Left ventricle myocardium inferior (tissue), 1 donor: ENCODE measurements at regions not wholly inside any gene's neighbourhood (a gene's known extent, or its start where the extent isn't known, plus 50 kb on each side); places are given as distances from the start of the nearest gene placed in this dataset.

Experiments used
- DNase-seq: peaks from one replicate; pipeline ENCODE4 v3.0.0-alpha.2; 2020
- H3K27ac ChIP-seq: fragments of 200-600 bp; replicated peaks from 2 replicates; pipeline ENCODE4 v1.8.0; 2021
- H3K27me3 ChIP-seq: fragments of 200-600 bp; 2 replicates; pipeline ENCODE4 v1.8.0; 2021; ENCODE audit warnings: low read depth
- H3K36me3 ChIP-seq: fragments of 200-600 bp; 2 replicates; pipeline ENCODE4 v1.8.0; 2021
- H3K4me1 ChIP-seq: fragments of 200-600 bp; 2 replicates; pipeline ENCODE4 v1.8.0; 2021
- H3K4me3 ChIP-seq: fragments of 200-600 bp; 2 replicates; pipeline ENCODE4 v1.8.0; 2021; ENCODE audit warnings: mild to moderate bottlenecking, moderate library complexity
- H3K9me3 ChIP-seq: fragments of 200-600 bp; replicated peaks from 2 replicates; pipeline ENCODE4 v1.8.0; 2021
- intact Hi-C: fragments of 100-400 bp; cut with micrococcal nuclease; formaldehyde crosslinking; loops from one replicate; pipeline ENCODE4 v1.11.0; 2022
- TF ChIP-seq, protein P1 (sequence below): fragments of 200-600 bp; IDR thresholded peaks from 2 replicates; pipeline ENCODE4 v1.8.0; 2021; ENCODE audit warnings: antibody characterized with exemption, mild to moderate bottlenecking, borderline replicate concordance
- donor health status: DM: no; HTN: yes; CAD: no; lungs with severe emphysema.

DNA sequence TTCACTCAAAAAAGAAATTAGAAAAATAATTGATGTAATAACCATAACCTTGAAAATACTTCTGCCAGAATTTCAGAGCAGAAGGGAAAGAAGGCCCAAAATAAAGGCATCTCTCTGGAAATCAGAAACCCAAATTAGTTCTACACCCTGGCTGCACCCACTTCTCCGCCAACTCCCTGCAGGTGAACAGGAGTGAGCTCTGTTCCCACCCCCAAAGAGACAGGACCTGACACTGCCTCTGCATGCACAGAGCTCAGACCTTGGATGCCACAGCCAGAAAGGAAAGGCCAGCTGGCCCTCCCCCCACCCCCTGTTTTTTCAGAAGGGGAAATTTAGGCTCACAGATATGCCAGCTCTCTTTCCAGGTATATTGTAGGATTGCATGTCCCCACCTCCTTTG lies 228.2 kb downstream of the BCL11B start:
- Histone ChIP-seq H3K27ac (no peak overlapping the region), H3K9me3 (peaks cover 4% of the 10 kb centered on the region), H3K36me3 (no peaks in the 10 kb centered on the region), H3K4me3 (no peak overlapping the region), H3K27me3 (peaks cover 21% of the 10 kb centered on the region), H3K4me1 (no peaks in the 10 kb centered on the region)
- DNase-seq = no peak
- intact Hi-C loops = no loop called here
- TF ChIP-seq, protein P1, sequence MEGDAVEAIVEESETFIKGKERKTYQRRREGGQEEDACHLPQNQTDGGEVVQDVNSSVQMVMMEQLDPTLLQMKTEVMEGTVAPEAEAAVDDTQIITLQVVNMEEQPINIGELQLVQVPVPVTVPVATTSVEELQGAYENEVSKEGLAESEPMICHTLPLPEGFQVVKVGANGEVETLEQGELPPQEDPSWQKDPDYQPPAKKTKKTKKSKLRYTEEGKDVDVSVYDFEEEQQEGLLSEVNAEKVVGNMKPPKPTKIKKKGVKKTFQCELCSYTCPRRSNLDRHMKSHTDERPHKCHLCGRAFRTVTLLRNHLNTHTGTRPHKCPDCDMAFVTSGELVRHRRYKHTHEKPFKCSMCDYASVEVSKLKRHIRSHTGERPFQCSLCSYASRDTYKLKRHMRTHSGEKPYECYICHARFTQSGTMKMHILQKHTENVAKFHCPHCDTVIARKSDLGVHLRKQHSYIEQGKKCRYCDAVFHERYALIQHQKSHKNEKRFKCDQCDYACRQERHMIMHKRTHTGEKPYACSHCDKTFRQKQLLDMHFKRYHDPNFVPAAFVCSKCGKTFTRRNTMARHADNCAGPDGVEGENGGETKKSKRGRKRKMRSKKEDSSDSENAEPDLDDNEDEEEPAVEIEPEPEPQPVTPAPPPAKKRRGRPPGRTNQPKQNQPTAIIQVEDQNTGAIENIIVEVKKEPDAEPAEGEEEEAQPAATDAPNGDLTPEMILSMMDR = no peak

DNA sequence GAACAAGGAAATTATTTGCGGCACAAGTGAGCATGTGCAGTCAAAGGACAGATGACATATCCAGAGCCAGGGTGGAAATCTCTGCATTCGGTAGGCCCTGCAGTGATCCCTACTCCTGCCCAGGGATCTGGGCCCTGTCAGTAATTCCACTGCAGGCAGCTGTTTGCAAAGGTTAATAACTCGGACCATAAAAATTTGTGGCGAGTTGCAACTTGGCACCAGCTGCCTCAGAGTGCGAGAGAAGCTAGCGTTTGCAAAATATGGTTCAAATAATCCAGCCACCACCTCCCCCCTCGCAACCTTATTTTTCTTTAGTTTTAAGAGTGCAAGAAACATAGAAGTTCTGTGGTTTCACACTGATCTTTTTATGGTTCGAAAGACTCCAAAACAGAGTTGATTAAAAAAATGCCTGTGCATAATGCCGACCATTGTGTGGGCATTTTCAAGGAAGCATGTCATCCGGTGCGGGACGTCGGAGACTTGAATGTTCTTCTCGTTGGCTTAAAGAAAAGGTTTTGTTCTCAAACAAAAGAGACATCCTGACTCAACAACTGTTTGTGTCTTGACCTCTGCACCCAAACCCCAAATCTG lies 224.5 kb downstream of the BCL11B start:
- Histone ChIP-seq H3K4me3 (no peak overlapping the region), H3K36me3 (no peaks in the 10 kb centered on the region), H3K27ac (no peak overlapping the region), H3K9me3 (peaks cover 21% of the 10 kb centered on the region), H3K4me1 (no peaks in the 10 kb centered on the region), H3K27me3 (peaks cover 16% of the 10 kb centered on the region)
- TF ChIP-seq, protein P1 = no peak
- intact Hi-C loops = no loop called here
- no peak for DNase-seq

DNA sequence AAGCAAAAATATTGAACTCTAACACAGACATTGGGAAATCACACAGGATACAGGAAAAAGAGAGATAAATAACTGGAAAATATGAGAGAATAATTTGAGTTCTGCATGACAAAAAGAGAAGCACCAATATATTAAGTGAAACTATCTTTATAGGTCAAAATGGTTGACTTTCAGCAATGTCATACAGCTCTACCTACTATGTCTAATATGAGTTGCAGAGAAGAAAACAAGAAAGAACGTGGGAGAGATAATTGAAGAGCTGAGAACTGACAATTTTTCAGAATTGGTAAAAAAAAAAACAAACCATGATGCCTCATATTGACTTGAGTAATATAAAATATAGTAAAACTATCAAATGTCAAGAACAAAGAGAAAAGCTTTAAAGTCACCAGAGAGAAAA lies 221.7 kb downstream of the BCL11B start:
- intact Hi-C loops = no loop called here
- no peak for DNase-seq
- Histone ChIP-seq H3K27me3 (peaks cover 10% of the 10 kb centered on the region), H3K9me3 (peaks cover 31% of the 10 kb centered on the region), H3K27ac (no peak overlapping the region), H3K36me3 (no peaks in the 10 kb centered on the region), H3K4me3 (no peak overlapping the region), H3K4me1 (no peaks in the 10 kb centered on the region)
- TF ChIP-seq, protein P1 = no peak

DNA sequence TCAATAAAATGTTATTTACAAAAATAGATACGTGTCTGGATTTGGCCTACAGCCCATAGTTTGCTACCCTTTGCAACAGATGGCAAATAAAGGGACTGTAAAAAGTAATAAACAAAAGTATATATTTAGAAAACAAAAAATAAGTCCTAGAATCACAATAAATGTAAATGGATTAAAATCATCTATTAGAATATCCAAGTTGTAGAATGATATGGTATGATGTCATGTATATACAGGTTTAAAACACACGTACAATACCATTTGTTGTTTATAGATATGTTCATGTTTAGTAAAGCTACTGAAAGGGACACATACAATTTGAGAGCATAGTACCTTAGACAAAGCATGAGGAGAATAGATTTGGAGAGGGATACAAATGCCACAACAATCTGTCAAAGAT lies 219.5 kb downstream of the BCL11B start:
- TF ChIP-seq, protein P1 = no peak
- Histone ChIP-seq H3K4me1 (no peaks in the 10 kb centered on the region), H3K36me3 (no peaks in the 10 kb centered on the region), H3K9me3 (peaks cover 35% of the 10 kb centered on the region), H3K27ac (no peak overlapping the region), H3K27me3 (peaks cover 10% of the 10 kb centered on the region), H3K4me3 (no peak overlapping the region)
- no peak for DNase-seq
- intact Hi-C loops = no loop called here

DNA sequence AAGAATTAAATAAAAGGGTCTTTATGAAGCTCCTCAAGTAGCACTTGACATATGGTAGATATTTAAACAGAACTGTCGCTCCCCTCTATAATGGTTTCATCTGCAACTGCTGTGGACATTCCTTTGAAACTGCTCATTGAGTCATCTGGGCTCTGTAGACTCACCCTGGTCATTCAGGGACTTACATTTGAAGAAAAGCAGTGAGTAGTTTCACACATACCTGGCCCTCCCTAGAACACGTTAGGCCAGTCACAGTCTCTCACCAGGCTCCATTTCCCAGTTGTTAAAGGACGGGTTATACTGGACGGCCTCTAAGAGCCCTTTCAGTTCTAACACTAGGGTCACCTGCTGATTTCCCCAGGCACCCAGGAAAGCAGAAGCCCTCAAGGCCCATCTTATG lies 217.0 kb downstream of the BCL11B start:
- H3K4me1 ChIP-seq = no peaks in the 10 kb centered on the region
- no peak overlapping the region for H3K27ac ChIP-seq
- H3K36me3 ChIP-seq = no peaks in the 10 kb centered on the region
- DNase-seq = no peak
- intact Hi-C loops = no loop called here
- no peaks in the 10 kb centered on the region for H3K27me3 ChIP-seq
- peaks cover 35% of the 10 kb centered on the region for H3K9me3 ChIP-seq
- TF ChIP-seq, protein P1 = no peak
- no peak overlapping the region for H3K4me3 ChIP-seq
